UCSD-AML1 (cell line): ENCODE measurements at regions not wholly inside any gene's neighbourhood (a gene's known extent, or its start where the extent isn't known, plus 50 kb on each side); places are given as distances from the start of the nearest gene placed in this dataset.

Experiments
- DNase-seq: peaks from one replicate; lab custom pipeline; 2025; ENCODE audit not compliant: unreplicated experiment; lab: John Stamatoyannopoulos, UW

- no peak for DNase-seq
These were observed 2254.6 kb downstream of the TP53TG3F start for GRCh38 chr16:35713762-35714650.

DNA sequence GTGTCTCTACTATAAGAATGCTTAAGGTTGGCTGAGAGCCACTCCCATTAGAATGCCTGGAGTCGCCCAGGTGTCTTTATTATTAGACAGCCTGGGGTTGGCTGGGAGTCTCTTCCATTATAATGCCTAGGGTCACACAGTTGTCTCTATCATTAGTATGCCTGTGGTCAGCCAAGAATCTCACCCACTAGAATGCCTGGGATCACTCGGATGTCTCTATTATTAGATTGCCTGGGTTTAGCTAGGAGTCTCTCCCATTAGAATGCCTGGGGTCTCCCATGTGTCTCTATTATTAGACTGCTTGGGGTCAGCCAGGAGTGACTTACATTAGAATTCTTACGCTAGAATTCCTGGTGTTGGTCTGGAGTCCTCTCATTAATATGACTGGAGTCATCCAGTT, 2255.3 kb downstream of the TP53TG3F start:
- no peak for DNase-seq

DNA sequence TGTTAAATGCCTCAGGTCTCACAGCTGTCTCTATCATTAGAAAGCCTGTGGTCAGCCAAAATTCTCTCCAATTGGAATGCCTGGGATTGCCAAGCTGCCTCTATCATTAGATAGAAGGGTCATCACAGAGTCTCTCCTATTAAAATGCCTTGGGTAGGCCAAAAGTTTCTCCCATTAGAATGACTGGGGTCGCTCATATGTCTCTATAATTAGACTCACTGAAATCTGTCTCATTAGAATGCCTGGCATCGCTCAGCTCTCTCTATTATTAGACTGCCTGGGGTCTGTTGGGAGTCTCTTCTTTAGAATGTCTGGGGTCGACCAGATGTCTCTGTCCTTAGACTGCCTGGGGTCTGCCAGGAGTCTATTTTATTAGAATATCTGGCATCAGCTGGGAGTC, 2265.1 kb downstream of the TP53TG3F start:
- DNase-seq = no peak

DNA sequence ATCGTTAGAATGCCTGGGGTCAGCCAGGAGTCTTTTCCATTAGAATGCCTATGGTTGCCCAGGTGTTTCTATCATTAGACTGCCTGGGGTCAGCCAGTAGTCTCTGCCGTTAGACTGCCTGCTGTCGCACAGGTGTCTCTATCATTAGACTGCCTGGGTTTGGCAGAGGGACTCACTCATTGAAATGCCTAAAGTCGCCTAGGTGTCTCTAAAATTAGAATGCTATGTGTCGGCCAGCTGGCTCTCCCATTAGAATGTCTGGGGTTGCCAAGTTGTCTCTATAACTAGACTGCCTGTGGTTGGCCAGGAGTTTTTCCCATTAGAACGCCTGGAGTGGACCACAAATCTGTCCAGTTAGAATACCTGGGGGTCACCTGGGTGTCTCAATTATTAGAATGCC, 2266.5 kb downstream of the TP53TG3F start:
- DNase-seq = no peak

DNA sequence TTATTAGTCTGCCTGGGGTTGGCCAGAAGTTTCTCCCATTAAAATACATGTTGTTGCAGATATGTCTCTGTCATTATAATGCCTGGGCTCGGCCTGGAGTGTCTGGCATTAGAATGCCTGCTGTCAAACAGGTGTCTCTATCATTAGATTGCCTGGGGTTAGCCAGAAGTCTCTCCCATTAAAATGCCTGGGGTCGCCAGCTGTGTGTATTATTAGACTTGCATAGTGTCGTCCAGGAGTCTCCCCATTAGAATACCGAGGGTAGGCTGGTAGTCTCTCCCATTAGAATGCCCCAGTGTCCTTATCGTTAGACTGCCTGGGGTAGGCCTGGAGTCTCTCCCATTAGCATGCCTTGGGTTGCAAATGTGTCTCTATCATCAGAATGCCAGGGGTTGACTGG, 2270.8 kb downstream of the TP53TG3F start:
- DNase-seq = no peak

DNA sequence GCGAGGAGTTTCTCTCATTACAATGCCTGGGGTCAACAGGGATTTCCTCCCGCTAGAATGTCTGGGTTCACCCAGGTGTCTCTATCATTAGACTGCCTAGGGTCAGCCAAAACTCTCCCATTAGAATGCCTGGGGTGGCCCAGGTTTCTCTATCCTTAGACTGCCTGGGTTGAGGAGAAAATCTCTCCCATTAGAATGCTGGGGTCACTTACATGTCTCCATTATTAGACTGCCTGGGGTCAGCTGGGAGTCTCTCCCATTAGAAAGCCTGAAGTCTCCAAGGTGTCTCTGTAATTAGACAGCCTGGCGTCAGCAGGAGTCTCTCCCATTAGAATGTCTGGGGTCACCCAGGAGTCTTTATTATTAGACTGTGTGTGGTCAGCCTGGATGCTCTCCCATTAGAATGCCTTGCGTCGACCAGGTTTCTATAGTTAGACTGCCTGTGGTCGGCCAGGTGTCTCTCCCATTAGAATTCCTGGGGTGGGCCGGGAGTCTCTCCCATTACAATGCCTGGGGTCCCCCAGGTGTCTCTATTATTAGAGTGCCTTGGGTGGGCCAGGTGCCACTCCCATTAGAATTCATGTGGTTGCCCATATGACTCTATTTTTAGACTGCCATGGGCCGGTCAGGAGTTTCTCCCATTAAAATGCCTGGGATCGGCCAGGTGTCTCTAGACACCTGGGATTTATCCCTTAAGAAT, 2272.1 kb downstream of the TP53TG3F start:
- DNase-seq = no peak

GRCh38 chr16:35732046-35732810, 2272.8 kb downstream of the TP53TG3F start:
- no peak for DNase-seq

- DNase-seq = no peak
These were observed 2274.0 kb downstream of the TP53TG3F start for GRCh38 chr16:35733278-35733965.

- no peak for DNase-seq
These were observed 2274.7 kb downstream of the TP53TG3F start for GRCh38 chr16:35733971-35734702.

DNA sequence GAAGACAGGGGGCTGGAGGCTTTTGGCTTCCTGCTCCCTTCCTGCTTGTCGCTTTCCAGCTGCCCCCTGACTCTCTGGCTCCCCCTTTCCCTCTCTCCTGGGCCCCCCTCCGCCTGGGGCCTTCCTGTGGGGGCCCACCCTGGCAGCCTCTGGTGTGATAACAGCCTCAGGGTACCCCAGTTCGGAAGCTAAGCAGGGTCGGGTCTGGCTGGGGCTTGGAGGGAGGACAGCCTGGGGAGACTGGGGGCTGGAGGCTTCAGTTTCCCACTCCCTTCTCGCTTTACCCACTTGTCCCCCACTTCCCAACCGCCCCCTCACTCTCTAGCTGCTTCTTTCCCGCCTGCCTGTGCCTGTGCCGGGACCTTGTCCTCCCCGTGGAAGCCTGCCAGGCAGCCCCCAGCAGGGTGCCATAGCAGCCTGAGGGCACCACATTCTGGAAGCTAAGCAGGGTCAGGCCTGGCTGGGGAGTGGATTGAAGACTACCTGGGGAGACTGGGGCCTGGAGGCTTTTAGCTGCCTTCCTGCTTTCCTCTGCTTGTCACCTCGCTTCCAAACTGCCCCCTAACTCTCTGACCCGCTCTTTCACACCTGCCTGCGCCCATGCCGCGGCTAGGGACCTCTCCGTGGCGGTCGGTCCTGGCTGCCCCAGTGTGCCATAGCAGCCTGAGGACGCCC, 2275.5 kb downstream of the TP53TG3F start:
- DNase-seq = no peak

- DNase-seq = no peak
These were observed 2276.2 kb downstream of the TP53TG3F start for GRCh38 chr16:35735403-35736251.

DNA sequence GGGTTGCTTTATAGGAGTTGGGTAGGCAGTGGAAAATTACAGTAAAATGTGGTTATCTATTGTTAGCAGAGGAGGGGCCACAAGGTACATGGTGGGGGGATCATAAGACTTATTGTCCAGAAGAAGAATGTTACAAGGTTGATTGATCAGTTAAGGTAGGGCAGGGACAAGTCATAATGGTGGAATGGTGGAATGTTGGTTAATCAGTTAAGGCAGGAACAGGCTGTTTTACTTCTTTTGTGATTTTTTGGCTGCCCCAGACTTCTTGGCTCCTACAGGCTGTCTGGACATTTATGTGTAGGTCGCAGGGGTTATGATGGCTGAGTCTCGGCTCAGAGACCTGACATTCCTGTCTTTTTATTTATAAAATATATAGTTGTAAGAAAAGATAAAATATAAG, 2277.1 kb downstream of the TP53TG3F start:
- DNase-seq = no peak

DNA sequence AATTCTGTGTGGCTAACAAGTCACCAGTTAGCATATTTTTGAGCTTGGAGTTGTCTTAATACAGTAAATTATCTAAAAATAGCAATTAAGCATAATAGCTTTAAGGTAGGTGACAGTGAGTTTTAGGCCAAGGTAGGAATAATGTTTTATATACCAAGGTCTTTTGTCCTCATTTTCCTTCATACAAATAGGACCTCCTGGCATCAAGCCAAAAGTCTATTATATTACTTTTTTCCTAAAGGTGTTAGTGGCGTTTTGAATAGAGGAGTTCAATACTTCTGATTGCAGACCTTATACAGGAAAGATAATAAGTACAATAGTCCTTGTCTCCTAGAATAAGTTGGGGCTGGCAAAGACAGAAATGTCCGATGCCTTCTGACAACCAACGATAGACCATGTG, 2277.7 kb downstream of the TP53TG3F start:
- no peak for DNase-seq

GRCh38 chr16:35741546-35741945, 2282.1 kb downstream of the TP53TG3F start:
- DNase-seq = no peak

GRCh38 chr16:35743101-35743692, 2283.8 kb downstream of the TP53TG3F start:
- DNase-seq = no peak

DNA sequence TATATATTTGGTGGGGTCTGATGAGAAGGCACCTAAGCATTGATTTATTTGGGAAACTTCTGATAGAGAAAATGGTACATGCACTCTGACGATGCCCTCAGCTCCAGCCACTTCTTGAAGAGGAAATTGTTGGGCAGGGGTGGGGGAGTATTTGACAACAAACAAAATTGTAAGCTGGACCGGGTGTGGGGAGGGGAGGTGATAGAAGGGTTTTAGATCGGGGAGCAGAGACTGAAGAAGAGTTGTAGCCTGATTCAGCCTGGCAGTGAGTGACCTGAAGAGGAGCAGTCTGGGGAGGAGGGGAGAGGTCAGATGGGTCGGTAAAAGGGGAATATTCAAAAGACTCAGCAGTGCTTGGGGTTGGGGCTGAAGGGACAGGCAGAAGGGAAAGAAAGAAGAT, 2284.7 kb downstream of the TP53TG3F start:
- no peak for DNase-seq

DNA sequence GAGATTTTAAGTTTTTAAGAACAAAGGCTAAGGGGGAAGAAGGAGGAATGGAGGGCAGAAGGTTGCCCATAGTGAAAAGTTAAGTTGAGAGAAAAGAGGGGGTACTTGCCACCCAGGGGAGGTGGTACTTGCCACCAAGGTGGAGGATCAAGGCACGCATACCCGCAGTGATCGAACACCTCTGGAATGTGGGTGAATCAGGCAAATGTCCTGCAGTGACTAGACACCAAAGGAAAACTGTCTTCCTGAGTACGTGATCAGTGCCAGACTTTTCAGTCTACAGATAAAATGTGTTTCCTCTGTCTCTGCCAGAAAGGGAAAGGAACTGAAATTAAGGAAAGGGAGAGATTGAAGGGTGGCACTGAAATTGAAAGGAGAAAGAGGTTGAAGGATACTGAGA, 2285.3 kb downstream of the TP53TG3F start:
- no peak for DNase-seq

- DNase-seq = no peak
These were observed 2285.8 kb downstream of the TP53TG3F start for GRCh38 chr16:35745191-35745590.
